Progenitor cell of endocrine pancreas (in vitro differentiated cells): ENCODE measurements at regions not wholly inside any gene's neighbourhood (a gene's known extent, or its start where the extent isn't known, plus 50 kb on each side); places are given as distances from the start of the nearest gene placed in this dataset.

Experiments
- DNase-seq: peaks from one replicate; pipeline ENCODE4 v3.0.0; 2021; ENCODE audit warnings: low spot score; ENCODE audit not compliant: unreplicated experiment
- H3K27ac Mint-ChIP-seq: 2 replicates; pipeline ENCODE4 v1.8.0; 2021; ENCODE audit warnings: mild to moderate bottlenecking, moderate library complexity, mixed read lengths
- H3K27me3 Mint-ChIP-seq: 2 replicates; pipeline ENCODE4 v1.8.0; 2021; ENCODE audit warnings: mixed read lengths
- H3K36me3 Mint-ChIP-seq: 2 replicates; pipeline ENCODE4 v1.8.0; 2022; ENCODE audit warnings: mixed read lengths; ENCODE audit not compliant: insufficient read depth
- H3K4me1 Mint-ChIP-seq: 2 replicates; pipeline ENCODE4 v1.8.0; 2021; ENCODE audit warnings: low read depth, mixed read lengths
- H3K4me3 Mint-ChIP-seq: 2 replicates; pipeline ENCODE4 v1.8.0; 2021; ENCODE audit warnings: low read depth, mild to moderate bottlenecking, moderate library complexity, mixed read lengths
- H3K9me3 Mint-ChIP-seq: 2 replicates; pipeline ENCODE4 v1.8.0; 2021; ENCODE audit warnings: low read depth, mixed read lengths
- CTCF ChIP-seq: fragments of 200-600 bp; sonication (generic); IDR thresholded peaks from one replicate; pipeline ENCODE4 v1.5.0; 2021; ENCODE audit warnings: antibody characterized with exemption, mild to moderate bottlenecking; ENCODE audit not compliant: unreplicated experiment

- Mint-ChIP-seq H3K9me3 (no peaks in the 10 kb centered on the region), H3K4me3 (no peak overlapping the region), H3K36me3 (no peaks in the 10 kb centered on the region), H3K27me3 (peaks cover 2% of the 10 kb centered on the region), H3K27ac (peak overlapping the region; percentile 21), H3K4me1 (peaks cover 10% of the 10 kb centered on the region)
- TF ChIP-seq CTCF: no peak
- no peak for DNase-seq
Measured at GRCh38 chr20:51311636-51312479, 230.7 kb downstream of the NFATC2 start.

- Mint-ChIP-seq H3K36me3 (no peaks in the 10 kb centered on the region), H3K9me3 (no peaks in the 10 kb centered on the region), H3K4me3 (no peak overlapping the region), H3K27me3 (peaks cover 3% of the 10 kb centered on the region), H3K4me1 (peaks cover 24% of the 10 kb centered on the region), H3K27ac (no peak overlapping the region)
- no peak for DNase-seq
- TF ChIP-seq CTCF: no peak
Measured at GRCh38 chr20:51310216-51310615, 232.3 kb downstream of the NFATC2 start.

- no peak overlapping the region for H3K27ac Mint-ChIP-seq
- H3K4me1 Mint-ChIP-seq: peaks cover 31% of the 10 kb centered on the region
- peaks cover 3% of the 10 kb centered on the region for H3K27me3 Mint-ChIP-seq
- H3K4me3 Mint-ChIP-seq: no peak overlapping the region
- peaks cover under 1% of the 10 kb centered on the region for H3K9me3 Mint-ChIP-seq
- TF ChIP-seq CTCF: no peak
- no peaks in the 10 kb centered on the region for H3K36me3 Mint-ChIP-seq
- no peak for DNase-seq
Measured at GRCh38 chr20:51309128-51309527, 233.4 kb downstream of the NFATC2 start.

GRCh38 chr20:51306521-51307358, 235.8 kb downstream of the NFATC2 start:
- TF ChIP-seq CTCF: peak; percentile 93
- DNase-seq: peak; percentile 78
- no peak overlapping the region for H3K4me3 Mint-ChIP-seq
- peaks cover 3% of the 10 kb centered on the region for H3K27me3 Mint-ChIP-seq
- peaks cover 28% of the 10 kb centered on the region for H3K4me1 Mint-ChIP-seq
- peaks cover 4% of the 10 kb centered on the region for H3K9me3 Mint-ChIP-seq
- H3K36me3 Mint-ChIP-seq: no peaks in the 10 kb centered on the region
- peak overlapping the region; percentile 90 for H3K27ac Mint-ChIP-seq

- no peak for TF ChIP-seq CTCF
- Mint-ChIP-seq H3K27me3 (peaks cover 3% of the 10 kb centered on the region), H3K4me3 (no peak overlapping the region), H3K27ac (peak overlapping the region; percentile 90), H3K9me3 (peaks cover 7% of the 10 kb centered on the region), H3K36me3 (no peaks in the 10 kb centered on the region), H3K4me1 (peaks cover 23% of the 10 kb centered on the region)
- no peak for DNase-seq
Measured at GRCh38 chr20:51306081-51306480, 236.4 kb downstream of the NFATC2 start.
